SK-MEL-5 (cell line): ENCODE measurements at regions not wholly inside any gene's neighbourhood (a gene's known extent, or its start where the extent isn't known, plus 50 kb on each side); places are given as distances from the start of the nearest gene placed in this dataset.
"Not testable (repeated sequence)": the region's sequence is repeated elsewhere in the genome, so short reads cannot be mapped to it uniquely, and the experiment has no call there.

Experiments used
- DNase-seq: peaks from one replicate; pipeline ENCODE4 v3.0.0-alpha.2; 2016; ENCODE audit warnings: low read depth, low spot score
- in situ Hi-C: cut with HindIII; loops from 2 replicates; pipeline ENCODE4 v1.10.0; 2016; ENCODE audit warnings: low sequenced_read_pairs, high pct_unique_total_duplicates, low pct_unique_long_range_greater_than_20kb

DNA sequence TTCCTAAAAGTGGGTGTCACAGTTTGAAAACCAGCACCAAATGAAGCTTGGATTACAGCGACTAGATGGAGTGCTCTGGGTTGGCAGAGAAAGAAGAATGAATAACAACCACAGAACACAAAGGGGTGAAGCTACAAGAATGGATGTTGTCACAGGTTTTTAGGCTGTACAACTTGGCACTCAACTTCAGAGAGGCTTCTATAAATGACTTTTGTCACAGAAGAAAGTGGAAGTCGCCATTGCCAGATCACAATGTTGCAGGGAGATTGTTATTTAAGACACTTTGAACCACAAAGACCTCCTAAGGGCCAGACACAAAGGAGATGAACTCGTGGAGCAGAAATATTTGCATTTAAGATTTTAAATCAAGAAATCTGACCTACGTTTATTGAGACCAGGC lies 354.2 kb downstream of the CDH7 start:
- DNase-seq = no peak
- in situ Hi-C loops = no loop called here

DNA sequence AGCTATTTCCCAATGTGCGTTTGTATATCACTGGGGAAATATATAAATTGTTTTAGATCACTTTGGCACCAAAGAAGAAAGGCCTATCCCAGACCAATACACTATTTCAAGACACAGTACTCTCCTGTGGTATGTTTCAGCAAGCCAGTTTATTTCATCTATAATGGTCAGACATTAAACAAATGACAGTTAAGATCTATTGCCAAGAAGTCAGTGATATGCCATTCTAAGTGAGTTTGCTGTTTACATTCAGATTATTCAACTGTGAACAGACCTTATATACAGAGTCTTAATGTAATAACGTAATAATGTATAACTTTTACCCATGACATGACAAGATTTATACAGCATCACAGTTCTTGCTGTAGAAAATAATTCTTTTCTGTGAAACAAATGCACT lies 352.7 kb downstream of the CDH7 start:
- in situ Hi-C loops = no loop called here
- no peak for DNase-seq

DNA sequence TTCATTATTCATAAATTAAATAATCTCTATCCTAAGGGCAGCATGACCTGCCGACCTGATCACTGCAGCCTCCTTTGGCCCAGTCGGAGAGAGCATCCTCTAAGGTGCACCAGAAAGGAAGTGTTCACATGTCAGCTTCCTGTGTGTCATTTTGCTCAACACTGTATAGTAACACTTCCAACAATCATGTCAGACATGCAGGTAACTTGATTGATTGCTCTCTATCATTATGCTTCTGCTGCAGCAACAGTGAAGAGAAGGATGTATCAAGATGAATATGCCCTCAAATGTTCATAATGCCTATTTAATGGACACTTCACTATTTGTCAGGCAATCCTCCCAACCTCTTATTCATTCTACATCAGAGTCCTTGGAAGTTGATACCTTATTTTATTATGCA lies 332.3 kb downstream of the CDH7 start:
- DNase-seq = no peak
- in situ Hi-C loops = no loop called here

DNA sequence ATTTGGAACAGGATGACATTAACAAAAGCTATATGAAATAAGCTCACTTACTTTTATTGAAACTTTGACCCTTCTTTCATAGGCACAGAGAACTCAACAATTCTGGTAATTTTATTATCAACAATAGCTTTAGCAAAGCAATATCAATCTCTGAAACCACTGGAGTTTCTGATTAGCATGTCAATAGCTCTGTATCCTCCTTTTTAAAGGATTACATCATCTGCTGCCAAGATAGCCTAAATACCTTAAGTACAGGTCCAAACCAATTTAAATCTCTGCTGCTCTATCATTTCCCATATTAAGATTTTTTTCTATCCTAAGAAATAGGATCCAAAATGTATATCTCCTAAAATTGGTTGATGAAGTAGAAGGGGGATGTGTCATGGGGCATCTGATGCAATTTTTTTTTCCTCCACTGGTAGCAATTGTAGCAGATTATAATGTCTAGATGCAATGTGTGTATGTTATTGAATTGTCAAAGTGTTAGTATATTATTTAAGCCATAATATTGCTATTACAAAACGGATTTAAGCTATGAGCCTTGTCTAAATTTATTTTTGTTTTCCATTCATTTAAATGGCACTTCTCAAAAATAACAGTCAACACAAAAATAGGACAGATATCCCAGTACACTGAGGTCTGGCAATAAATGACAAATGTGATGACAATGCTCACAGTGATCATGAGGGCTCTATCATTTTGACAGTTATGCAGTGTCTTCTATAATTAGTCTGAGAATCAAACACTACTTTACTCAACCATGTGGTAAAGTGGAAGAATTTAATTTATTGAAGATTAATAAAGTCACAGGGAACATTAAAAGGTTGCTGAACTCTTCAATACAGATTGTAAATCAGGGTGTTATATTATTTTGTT lies 328.4 kb downstream of the CDH7 start:
- in situ Hi-C loops = no loop called here
- DNase-seq = no peak

DNA sequence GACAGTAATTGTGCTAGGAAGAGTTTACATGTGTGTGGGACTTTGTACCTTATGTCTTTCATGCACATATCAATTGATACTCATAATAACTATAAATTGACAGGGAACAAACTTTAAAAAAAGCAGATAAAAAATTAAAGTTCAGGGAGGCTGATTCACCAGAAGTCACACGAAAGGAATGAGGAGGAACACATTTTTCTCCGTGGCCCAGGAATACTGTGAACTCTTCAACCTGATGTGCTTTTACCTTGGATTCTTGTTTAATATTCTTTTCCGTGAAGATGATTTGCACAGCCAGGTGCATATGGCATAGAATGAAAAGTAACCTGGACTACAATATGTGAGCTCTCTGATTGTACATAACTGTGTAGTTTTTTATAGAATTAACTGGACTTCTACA lies 326.3 kb downstream of the CDH7 start:
- no peak for DNase-seq
- in situ Hi-C loops = no loop called here

DNA sequence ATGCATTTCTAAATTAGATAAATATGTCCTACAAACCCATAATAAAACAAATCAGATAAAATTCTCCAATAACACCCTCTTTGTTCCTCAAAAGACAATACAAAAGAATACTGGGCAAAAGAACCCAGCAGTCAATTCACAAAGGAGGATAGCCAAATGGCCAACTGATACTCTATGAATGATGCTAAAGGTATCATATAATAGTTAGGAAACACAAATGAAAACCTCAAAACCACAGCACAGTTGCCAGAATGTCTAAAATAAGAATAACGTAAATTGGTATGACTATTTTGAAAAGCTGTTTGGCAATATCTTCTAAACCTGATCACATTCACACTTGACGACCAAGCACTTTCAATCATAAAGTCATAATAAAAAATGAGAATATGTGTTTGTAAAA lies 315.4 kb downstream of the CDH7 start:
- no peak for DNase-seq
- in situ Hi-C loops = no loop called here

DNA sequence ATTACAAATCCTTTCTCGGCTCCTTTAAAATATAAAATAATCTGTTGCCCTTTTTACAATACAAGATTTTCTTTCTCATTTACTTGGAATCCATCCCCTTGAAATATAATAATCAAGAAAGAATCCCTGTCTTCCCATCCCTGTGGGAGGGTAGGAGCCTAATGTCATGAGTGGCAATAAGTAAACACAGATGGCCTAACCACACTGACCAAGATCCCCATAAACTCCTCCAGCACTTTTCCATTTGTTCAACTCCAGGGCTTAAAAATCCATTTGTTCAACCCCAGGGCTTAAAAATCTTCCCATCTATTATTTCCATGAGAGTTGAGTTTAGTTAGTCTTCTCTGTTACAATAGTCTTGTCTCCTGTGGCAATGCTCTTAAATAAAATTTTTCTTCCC lies 297.6 kb downstream of the CDH7 start:
- DNase-seq = no peak
- in situ Hi-C loops = no loop called here

DNA sequence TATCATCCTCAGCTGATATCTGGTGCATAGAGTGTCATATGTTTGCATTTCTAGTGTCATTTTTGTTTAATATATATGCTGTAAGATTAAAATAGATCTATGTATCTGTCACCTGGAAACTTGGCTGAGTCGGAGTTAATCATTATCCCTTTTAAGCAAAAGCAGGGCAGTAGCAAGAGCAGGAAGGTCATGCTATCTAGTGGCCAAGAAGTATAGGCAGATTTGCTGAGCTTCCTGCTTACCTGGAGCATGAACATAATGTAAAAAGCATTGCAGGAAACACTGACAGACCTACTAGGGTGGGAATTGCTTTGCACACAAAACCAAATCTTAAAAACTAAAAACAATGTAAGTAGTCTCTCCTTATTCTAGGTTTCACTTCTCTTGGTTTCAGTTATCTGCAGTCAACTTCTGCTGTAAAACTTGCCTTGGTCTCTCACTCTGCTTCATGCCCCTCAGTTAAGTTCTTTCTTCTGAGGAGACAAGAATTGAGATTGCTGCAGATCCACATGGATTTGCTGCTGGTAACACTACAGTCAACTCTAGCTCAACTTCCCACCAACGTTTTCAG lies 295.3 kb downstream of the CDH7 start:
- in situ Hi-C loops = no loop called here
- DNase-seq = no peak

DNA sequence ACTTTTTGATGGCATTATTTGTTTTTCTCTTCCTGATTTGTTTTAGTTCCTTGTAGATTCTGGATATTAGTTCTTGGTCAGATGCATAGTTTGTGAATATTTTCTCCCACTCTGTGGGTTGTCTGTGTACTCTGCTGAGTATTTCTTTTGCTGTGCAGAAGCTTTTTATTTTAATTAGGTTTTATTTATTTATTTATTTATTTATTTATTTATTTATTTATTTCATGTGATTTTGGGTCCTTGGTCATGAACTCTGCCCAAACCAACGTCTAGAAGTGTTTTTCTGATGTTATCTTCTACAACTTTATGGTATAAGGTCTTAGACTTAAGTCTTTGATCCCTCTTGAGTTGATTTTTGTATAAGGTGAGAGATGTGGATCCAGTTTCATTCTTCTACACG lies 292.2 kb downstream of the CDH7 start:
- no peak for DNase-seq
- in situ Hi-C loops = no loop called here

DNA sequence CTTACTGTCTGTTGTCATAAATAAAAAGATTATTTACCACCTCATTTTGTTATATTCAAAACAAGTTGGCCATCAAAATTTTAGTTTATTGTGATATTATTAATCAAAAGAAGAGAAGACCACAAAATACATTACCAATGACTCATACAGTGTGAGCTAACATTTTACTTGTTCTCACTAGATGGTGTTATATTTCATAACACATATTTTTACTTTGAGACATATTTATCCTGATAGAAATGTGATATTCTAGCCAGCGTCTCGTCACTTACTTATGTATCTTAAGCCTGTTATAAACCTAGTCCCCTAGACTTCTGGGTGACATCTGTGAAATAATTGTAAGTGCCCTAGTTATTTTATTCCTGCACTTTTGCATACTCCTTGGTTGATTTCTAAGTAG lies 263.2 kb downstream of the CDH7 start:
- no peak for DNase-seq
- in situ Hi-C loops = no loop called here

DNA sequence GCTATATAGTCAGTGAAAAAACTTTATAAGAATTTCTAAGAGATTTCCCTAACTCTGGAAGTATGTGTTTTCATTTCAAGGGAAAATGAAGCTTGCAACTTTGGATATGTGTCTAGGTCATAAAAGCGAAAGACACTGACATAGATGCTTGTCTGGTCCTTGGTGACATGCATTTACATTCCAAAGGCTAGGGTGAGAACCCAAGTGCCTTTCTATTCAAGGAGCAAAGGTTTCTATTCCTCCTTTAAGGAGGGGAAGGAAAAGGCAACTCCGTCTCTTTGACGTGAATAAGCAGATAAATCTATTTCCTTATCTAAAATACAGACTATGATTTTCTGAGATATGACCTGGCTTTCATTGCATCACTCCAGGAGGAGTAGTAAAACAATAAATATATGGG lies 261.1 kb downstream of the CDH7 start:
- in situ Hi-C loops = no loop called here
- no peak for DNase-seq

DNA sequence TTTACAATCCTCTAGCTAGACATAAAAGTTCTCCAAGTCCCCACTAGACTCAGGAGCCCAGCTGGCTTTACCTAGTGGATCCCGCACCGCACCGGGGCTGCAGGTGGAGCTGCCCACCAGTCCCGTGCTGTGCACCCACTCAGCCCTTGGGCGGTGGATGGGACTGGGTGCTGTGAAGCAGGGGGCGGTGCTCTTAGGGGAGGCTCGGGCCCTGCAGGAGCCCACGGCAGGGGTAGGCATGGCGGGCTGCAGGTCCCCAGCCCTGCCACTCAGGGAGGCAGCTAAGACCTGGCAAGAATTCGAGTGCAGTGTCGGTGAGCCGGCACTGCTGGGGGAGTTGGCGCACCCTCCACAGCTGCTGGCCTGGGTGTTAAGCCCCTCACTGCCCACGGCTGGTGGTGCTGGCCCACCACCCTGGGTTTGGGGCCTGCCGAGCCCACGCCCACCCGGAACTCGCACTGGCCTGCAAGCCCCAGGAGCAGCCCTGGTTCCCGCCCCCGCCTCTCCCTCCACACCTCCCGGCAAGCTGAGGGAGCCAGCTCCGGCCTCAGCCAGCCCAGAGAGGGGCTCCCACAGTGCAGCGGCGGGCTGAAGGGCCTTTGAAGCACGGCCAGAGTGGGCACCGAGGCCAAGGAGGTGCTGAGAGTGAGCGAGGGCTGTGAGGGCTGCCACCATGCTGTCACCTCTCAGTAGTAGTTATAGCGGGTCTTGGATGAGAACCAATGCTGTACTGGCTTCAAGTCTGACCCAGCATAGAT lies 255.2 kb downstream of the CDH7 start:
- DNase-seq = no peak
- in situ Hi-C loops = no loop called here

DNA sequence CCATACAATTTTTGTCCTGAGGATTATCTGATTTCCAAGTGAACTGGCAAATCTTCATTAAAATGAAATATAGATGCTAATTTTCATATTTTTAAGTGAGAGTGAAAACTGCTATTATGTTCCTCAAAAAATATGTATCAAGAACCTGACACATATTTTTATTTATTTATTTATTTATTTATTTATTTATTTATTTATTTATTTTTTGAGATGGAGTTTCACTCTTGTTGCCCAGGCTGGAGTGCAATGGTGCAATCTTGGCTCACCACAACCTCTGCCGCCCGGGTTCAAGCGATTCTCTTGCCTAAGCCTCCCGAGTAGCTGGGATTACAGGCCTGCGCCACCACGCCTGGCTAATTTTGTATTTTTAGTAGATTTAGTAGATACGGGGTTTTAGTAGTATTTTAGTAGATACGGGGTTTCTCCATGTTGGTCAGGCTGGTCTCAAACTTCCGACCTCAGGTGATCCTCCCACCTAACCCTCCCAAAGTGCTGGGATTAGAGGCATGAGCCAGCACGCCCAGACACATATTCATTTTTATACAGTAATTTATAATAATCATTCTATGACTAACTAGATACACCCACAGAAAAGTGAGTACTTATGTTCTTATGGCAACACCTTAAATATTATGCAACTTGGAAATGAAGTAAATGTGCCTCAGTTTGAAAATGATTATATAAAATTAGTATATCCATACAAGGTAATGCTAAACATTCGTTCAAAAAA lies 248.3 kb downstream of the CDH7 start:
- in situ Hi-C loops = not testable (repeated sequence)

DNA sequence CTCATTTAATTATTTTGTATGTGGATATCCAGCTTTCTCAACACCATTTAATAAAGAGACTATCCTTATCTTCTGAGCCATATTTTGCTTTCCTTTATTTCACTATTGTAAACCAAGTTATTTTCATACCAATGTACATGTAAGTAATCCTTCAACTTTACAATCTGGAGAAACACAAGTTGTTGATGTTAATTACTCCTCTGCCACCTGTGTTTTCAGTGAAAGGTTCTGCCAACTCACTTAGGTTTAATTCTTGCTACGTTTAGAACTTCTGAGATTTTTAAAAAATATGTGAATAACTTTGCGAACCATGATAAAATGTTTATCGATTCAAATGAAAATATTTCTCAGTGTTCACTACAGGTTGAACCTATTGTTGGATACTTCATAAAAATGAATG lies 244.4 kb downstream of the CDH7 start:
- in situ Hi-C loops = no loop called here
- DNase-seq = no peak

More for the DNA sequence above, 248.3 kb downstream of the CDH7 start:
- DNase-seq = not testable (repeated sequence)

DNA sequence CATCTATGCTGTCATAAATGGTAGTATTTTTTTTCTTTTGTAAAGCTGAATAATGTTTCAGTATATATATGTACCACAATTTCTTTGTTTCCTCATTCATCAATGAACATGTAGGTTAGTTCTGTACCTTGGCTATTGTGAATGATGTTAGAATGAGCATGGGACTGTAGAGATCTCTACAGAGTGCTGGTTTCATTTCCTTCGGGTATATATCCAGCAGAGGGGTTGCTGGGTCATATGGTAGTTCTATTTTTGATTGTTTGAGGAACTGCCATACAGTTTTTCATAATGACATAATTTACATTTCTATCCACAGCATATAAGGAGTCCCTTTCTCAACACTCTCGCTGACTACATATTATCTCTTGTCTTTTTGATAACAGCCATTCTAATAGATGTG lies 243.5 kb downstream of the CDH7 start:
- no peak for DNase-seq
- in situ Hi-C loops = no loop called here

DNA sequence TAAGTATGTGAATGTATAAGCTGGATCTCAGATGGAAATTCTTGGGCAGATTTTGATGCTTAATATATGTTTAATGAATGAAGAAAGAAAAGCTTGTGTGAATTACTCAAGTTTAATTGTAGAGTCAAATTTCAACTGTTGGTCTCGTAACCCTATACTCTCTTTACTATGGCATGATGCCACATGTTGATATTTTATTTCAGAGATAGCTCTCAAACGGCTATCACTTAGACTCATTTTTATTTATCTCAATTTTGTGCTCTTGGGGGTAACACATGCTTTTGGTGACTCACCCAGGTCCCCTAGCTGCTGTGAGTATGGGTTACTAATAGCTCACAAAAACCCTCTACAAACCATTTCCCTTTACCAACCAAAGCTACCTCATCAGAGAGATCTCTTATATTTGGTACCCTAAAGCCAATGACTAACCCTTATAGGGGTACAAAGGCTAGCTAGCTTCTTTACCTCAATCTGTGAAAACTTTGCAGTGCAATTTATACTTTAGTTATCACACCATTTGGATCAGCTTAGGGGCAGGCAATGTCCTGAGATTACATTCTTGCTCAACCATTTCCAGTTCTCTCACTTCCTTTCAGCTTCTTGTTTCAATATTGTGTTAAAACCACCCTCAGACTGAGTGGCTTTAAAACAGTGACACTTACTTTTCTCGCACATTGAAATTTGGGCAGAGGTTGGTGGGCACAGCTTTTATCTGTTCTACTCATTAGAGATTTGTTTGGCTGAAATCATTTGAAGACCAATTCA lies 240.3 kb downstream of the CDH7 start:
- in situ Hi-C loops = no loop called here
- DNase-seq = no peak

DNA sequence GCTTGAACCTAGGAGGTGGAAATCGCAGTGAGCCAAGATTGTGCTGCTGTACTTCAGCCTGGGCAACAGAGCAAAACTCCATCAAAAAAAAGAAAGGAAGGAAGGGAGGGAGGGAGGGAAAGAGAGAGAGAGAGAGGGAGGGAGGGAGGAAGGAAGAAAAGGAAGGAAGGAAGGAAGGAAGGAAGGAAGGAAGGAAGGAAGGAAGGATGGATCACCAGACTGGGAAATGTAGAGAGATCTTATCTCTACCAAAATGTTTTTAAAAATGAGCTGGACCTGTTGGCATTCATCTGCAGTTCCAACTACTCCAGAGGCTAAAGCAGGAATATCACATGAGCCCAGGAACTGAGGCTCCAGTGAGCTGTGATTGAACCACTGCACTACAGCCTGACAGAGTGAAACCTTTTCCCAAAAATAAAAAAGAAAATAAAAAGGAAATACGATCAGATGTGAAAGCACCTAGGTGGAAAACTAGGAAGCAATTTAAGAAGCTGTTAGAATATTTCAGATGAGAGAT lies 239.4 kb downstream of the CDH7 start:
- in situ Hi-C loops = no loop called here
- DNase-seq = no peak
